ENCODE measurements at regions not wholly inside any gene's neighbourhood (a gene's known extent, or its start where the extent isn't known, plus 50 kb on each side); places are given as distances from the start of the nearest gene placed in this dataset.
"Not testable (repeated sequence)": the region's sequence is repeated elsewhere in the genome, so short reads cannot be mapped to it uniquely, and the experiment has no call there.

DNA sequence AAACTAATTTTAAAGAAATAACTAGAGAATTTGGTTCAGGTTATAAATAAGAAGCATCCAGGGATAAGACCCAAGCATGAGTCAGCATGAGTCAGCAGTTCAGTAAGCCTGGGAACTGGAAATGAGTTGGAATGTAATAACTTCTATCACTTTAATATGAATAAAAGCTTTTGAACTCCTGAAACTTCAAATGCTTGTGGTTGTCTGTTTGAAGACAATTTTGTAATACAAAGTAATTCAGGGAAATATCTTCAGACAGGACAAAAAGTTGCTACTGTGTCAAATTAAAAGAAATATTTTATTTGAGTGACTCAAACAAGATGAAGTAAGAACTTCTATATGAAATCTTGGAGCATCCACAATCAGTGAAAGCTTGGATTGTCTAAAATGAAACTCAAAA is 331.2 kb upstream of the DAB2 start:
- Histone ChIP-seq H3K4me3 (ENCODE audit: low read length, poor library complexity, severe bottlenecking) (no peak overlapping the region), H3K79me2 (ENCODE audit: insufficient read depth, low read length) (no peaks in the 10 kb centered on the region), H3K9me3 (ENCODE audit: insufficient read depth, low read depth, low read length) (no peaks in the 10 kb centered on the region), H2AFZ (ENCODE audit: low read length) (no peak overlapping the region), H3K4me2 (ENCODE audit: low read depth, low read length, poor library complexity, severe bottlenecking) (no peak overlapping the region), H3K4me1 (ENCODE audit: insufficient read depth, low read length, poor library complexity, severe bottlenecking) (no peaks in the 10 kb centered on the region), H3K27me3 (ENCODE audit: insufficient read depth, low read length, poor library complexity, severe bottlenecking) (no peaks in the 10 kb centered on the region), H3K9me2 (replicated peaks; ENCODE audit: low read depth, low read length) (no peaks in the 10 kb centered on the region), H4K20me1 (ENCODE audit: insufficient read depth, low read length, poor library complexity, severe bottlenecking) (no peaks in the 10 kb centered on the region), H3K36me3 (ENCODE audit: insufficient read depth, low read length) (no peaks in the 10 kb centered on the region), H3F3A (ENCODE audit: low read depth) (no peaks in the 10 kb centered on the region), H3K9ac (ENCODE audit: low read depth, low read length, poor library complexity, severe bottlenecking) (no peak overlapping the region)
- TF ChIP-seq, protein P1, sequence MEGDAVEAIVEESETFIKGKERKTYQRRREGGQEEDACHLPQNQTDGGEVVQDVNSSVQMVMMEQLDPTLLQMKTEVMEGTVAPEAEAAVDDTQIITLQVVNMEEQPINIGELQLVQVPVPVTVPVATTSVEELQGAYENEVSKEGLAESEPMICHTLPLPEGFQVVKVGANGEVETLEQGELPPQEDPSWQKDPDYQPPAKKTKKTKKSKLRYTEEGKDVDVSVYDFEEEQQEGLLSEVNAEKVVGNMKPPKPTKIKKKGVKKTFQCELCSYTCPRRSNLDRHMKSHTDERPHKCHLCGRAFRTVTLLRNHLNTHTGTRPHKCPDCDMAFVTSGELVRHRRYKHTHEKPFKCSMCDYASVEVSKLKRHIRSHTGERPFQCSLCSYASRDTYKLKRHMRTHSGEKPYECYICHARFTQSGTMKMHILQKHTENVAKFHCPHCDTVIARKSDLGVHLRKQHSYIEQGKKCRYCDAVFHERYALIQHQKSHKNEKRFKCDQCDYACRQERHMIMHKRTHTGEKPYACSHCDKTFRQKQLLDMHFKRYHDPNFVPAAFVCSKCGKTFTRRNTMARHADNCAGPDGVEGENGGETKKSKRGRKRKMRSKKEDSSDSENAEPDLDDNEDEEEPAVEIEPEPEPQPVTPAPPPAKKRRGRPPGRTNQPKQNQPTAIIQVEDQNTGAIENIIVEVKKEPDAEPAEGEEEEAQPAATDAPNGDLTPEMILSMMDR (conservative IDR thresholded peaks at IDR 0.05; ENCODE audit: low read length) = no peak
- no peak for TF ChIP-seq EZH2phosphoT487 (IDR thresholded peaks at IDR 0.05; ENCODE audit: borderline replicate concordance)

DNA sequence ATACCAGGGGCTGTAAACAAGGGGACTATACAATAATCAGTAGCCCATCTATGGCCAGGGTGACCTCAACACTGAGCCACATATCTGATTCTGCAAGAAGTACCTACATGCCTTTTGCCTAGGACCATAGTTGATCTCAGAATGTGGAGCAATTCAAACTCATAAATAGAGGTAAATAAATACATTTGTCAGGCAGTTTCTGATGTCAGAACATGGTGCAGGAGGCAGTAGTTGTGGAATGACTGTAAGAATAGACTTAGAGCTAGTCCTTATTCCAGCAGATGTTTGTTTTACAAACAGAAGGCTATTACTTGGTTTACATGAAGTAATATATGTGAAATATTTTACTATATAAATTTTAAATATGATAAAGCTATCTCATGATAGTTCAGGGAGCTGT is 330.7 kb upstream of the DAB2 start:
- H3K4me2 ChIP-seq (ENCODE audit: low read depth, low read length, poor library complexity, severe bottlenecking) = no peak overlapping the region
- H4K20me1 ChIP-seq (ENCODE audit: insufficient read depth, low read length, poor library complexity, severe bottlenecking) = no peaks in the 10 kb centered on the region
- no peaks in the 10 kb centered on the region for H3F3A ChIP-seq (ENCODE audit: low read depth)
- no peaks in the 10 kb centered on the region for H3K36me3 ChIP-seq (ENCODE audit: insufficient read depth, low read length)
- H3K9me2 ChIP-seq (replicated peaks; ENCODE audit: low read depth, low read length) = no peaks in the 10 kb centered on the region
- no peak overlapping the region for H2AFZ ChIP-seq (ENCODE audit: low read length)
- no peaks in the 10 kb centered on the region for H3K4me1 ChIP-seq (ENCODE audit: insufficient read depth, low read length, poor library complexity, severe bottlenecking)
- no peaks in the 10 kb centered on the region for H3K27me3 ChIP-seq (ENCODE audit: insufficient read depth, low read length, poor library complexity, severe bottlenecking)
- no peaks in the 10 kb centered on the region for H3K79me2 ChIP-seq (ENCODE audit: insufficient read depth, low read length)
- no peak for TF ChIP-seq EZH2phosphoT487 (IDR thresholded peaks at IDR 0.05; ENCODE audit: borderline replicate concordance)
- TF ChIP-seq, protein P1 (conservative IDR thresholded peaks at IDR 0.05; ENCODE audit: low read length) = no peak
- H3K9me3 ChIP-seq (ENCODE audit: insufficient read depth, low read depth, low read length) = no peaks in the 10 kb centered on the region
- H3K9ac ChIP-seq (ENCODE audit: low read depth, low read length, poor library complexity, severe bottlenecking) = no peak overlapping the region
- no peak overlapping the region for H3K4me3 ChIP-seq (ENCODE audit: low read length, poor library complexity, severe bottlenecking)

DNA sequence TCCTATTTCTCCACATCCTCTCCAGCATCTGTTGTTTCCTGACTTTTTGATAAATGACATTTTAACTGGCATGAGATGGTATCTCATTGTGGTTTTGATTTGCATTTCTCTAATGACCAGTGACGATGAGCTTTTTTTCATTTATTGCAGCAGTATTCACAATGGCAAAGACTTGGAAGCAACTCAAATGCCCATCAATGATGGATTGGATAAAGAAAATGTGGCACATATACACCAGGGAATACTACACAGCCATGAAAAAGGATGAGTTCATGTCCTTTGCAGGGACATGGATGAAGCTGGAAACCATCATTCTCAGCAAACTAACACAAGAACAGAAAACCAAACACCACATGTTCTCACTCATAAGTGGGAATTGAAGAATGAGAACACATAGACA is 329.0 kb upstream of the DAB2 start:
- H3K9me3 ChIP-seq (ENCODE audit: insufficient read depth, low read depth, low read length); H3K4me1 ChIP-seq (ENCODE audit: insufficient read depth, low read length, poor library complexity, severe bottlenecking); H3F3A ChIP-seq (ENCODE audit: low read depth); H3K36me3 ChIP-seq (ENCODE audit: insufficient read depth, low read length); H3K9ac ChIP-seq (ENCODE audit: low read depth, low read length, poor library complexity, severe bottlenecking); H4K20me1 ChIP-seq (ENCODE audit: insufficient read depth, low read length, poor library complexity, severe bottlenecking); H2AFZ ChIP-seq (ENCODE audit: low read length); H3K4me3 ChIP-seq (ENCODE audit: low read length, poor library complexity, severe bottlenecking); H3K4me2 ChIP-seq (ENCODE audit: low read depth, low read length, poor library complexity, severe bottlenecking); H3K27me3 ChIP-seq (ENCODE audit: insufficient read depth, low read length, poor library complexity, severe bottlenecking); H3K9me2 ChIP-seq (replicated peaks; ENCODE audit: low read depth, low read length); H3K79me2 ChIP-seq (ENCODE audit: insufficient read depth, low read length): not testable (repeated sequence)

DNA sequence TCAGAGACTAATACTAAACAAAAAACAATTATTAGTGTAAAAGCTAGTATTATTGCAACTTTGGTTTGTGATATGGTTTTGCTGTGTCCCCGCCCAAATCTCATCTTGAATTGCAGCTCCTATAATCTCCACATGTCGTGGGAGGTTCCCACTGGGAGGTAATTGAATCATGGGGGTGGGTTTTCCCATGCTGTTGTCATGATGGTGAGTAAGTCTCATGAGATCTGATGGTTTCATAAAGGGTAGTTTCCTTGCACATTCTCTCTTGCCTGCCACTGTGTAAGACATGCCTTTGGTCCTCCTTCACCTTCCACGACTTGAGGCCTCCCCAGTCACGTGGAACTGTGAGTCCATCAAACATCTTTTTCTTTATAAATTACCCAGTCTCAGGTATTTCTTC is 325.9 kb upstream of the DAB2 start:
- no peaks in the 10 kb centered on the region for H4K20me1 ChIP-seq (ENCODE audit: insufficient read depth, low read length, poor library complexity, severe bottlenecking)
- no peaks in the 10 kb centered on the region for H3K4me1 ChIP-seq (ENCODE audit: insufficient read depth, low read length, poor library complexity, severe bottlenecking)
- H3F3A ChIP-seq (ENCODE audit: low read depth) = no peaks in the 10 kb centered on the region
- H3K9ac ChIP-seq (ENCODE audit: low read depth, low read length, poor library complexity, severe bottlenecking) = no peak overlapping the region
- H2AFZ ChIP-seq (ENCODE audit: low read length) = no peak overlapping the region
- H3K9me2 ChIP-seq (replicated peaks; ENCODE audit: low read depth, low read length) = no peaks in the 10 kb centered on the region
- H3K27me3 ChIP-seq (ENCODE audit: insufficient read depth, low read length, poor library complexity, severe bottlenecking) = no peaks in the 10 kb centered on the region
- H3K79me2 ChIP-seq (ENCODE audit: insufficient read depth, low read length) = no peaks in the 10 kb centered on the region
- H3K4me2 ChIP-seq (ENCODE audit: low read depth, low read length, poor library complexity, severe bottlenecking) = no peak overlapping the region
- H3K9me3 ChIP-seq (ENCODE audit: insufficient read depth, low read depth, low read length) = no peaks in the 10 kb centered on the region
- no peaks in the 10 kb centered on the region for H3K36me3 ChIP-seq (ENCODE audit: insufficient read depth, low read length)
- TF ChIP-seq, protein P1 (conservative IDR thresholded peaks at IDR 0.05; ENCODE audit: low read length) = no peak
- TF ChIP-seq EZH2phosphoT487 (IDR thresholded peaks at IDR 0.05; ENCODE audit: borderline replicate concordance) = no peak
- H3K4me3 ChIP-seq (ENCODE audit: low read length, poor library complexity, severe bottlenecking) = no peak overlapping the region

Measured in Loucy (cell line).